GM12891 (cell line): ENCODE measurements at regions not wholly inside any gene's neighbourhood (a gene's known extent, or its start where the extent isn't known, plus 50 kb on each side); places are given as distances from the start of the nearest gene placed in this dataset.

ENCODE experiments used
- DNase-seq: peaks from one replicate; pipeline ENCODE4 v3.0.0; 2011; ENCODE audit warnings: low spot score; ENCODE audit not compliant: insufficient read length
- FAIRE-seq: peaks from 2 replicates; lab custom pipeline; 2011; peaks lifted over from hg19 to GRCh38; lab: Jason Lieb, UNC
- PAX5 ChIP-seq: IDR thresholded peaks from 2 replicates; pipeline ENCODE4 v1.6.1; 2011; ENCODE audit warnings: low read length, moderate library complexity, mild to moderate bottlenecking; ENCODE audit not compliant: insufficient read depth, severe bottlenecking
- POLR2A ChIP-seq: IDR thresholded peaks from 2 replicates; pipeline ENCODE4 v1.6.1; 2011; ENCODE audit warnings: low read depth, low read length, control low read depth
- POLR2AphosphoS5 ChIP-seq: IDR thresholded peaks from 2 replicates; pipeline ENCODE4 v1.6.1; 2011; ENCODE audit warnings: low read depth, low read length, control low read depth
- POU2F2 ChIP-seq: IDR thresholded peaks from 2 replicates; pipeline ENCODE4 v1.6.1; 2011; ENCODE audit warnings: low read depth, mild to moderate bottlenecking, control low read depth, low read length, moderate library complexity
- SPI1 ChIP-seq: IDR thresholded peaks from 2 replicates; pipeline ENCODE4 v1.6.1; 2011; ENCODE audit warnings: low read depth, low read length, control low read depth
- TAF1 ChIP-seq: IDR thresholded peaks from 2 replicates; pipeline ENCODE4 v1.6.1; 2011; ENCODE audit warnings: low read depth, low read length, control low read depth

DNA sequence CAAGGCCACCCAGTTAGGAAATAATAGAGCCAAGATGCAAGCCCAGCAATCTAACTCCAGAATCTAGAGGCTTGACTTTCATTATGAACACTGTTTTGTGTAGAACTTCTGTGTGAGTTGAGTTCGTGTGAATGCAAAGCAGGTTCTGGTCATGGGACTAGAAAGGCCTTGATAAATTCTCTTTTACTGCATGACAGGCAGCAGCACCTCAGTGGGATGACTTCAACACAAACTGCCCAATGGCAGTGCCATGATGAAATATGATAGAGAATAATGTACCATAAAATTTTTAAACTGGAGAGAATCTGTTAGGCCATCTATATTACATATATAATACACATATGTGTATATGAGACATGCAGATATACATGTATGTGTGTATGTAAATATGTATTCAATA lies 214.5 kb downstream of the KLF5 start:
- TF ChIP-seq POU2F2 = no peak
- no peak for TF ChIP-seq SPI1
- no peak for TF ChIP-seq PAX5
- no peak for TF ChIP-seq POLR2AphosphoS5
- no peak for TF ChIP-seq TAF1
- TF ChIP-seq POLR2A = no peak
- FAIRE-seq (no peak), DNase-seq (no peak)

DNA sequence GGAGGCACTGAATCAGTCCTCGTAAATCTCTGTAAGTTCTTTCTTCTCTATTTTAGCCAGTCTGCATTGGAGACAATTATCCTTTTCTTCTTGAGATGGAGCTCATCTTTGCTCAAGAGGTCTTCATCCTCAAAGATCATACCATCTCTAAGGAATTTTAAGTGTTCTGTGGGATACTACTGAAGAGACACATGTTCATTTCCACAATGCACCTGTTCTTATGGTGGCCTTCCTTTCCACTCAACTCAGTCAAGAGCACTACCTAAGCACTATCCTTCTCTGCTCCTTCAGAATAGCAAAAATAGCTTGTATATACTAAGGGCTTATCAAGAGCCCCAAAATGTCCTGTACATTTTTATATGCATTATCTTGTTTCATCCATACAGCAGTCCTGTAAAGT lies 214.0 kb downstream of the KLF5 start:
- DNase-seq (no peak), FAIRE-seq (no peak)
- TF ChIP-seq SPI1 = no peak
- TF ChIP-seq POLR2AphosphoS5 = no peak
- no peak for TF ChIP-seq PAX5
- TF ChIP-seq POU2F2 = no peak
- no peak for TF ChIP-seq POLR2A
- no peak for TF ChIP-seq TAF1

DNA sequence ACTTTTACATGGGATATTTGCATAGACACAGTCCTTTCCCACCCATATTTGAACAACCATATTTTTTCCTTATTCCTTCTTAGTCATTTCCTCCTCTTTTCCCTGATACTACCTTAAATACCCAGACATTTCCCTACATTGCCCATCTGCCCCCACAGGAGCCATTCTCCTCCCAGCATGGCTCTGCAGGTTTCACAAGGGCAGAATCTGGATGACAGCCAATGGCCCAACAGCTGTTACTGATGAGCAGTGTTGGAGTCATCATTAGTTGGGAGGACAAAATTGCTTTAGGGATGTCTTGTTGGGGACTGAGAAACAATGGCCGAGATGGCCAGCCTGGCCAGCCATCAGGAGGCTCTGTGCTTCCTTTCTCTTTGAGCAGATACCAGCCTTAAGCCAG lies 209.5 kb downstream of the KLF5 start:
- DNase-seq = no peak
- no peak for FAIRE-seq
- TF ChIP-seq POLR2A (no peak), POLR2AphosphoS5 (no peak), PAX5 (no peak), TAF1 (no peak), SPI1 (no peak), POU2F2 (no peak)

DNA sequence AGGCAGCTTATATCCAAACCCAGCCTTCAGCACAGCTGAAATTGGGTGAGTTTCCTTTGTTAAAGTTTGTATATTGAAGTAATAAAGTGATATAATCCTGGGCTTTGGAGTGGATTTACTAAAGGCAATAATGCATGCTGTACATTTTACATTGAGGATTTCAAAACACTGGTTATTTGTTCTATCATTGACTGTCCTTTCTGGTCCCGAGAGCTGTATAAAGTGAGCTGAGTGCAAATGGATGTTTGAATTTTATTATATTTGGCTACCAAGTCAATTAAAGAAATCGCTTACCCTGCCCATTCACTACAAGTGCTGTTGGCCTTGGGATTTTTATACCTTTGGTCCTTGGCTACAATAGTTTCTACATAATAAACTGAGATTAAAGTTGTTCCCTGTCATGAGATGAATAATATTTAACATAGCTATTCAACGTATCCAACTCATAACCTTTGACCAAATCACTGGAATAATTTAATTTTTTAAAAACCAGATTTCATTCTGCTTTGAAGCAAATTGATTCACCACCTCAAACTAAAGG lies 207.9 kb downstream of the KLF5 start:
- FAIRE-seq (no peak), DNase-seq (no peak)
- TF ChIP-seq PAX5 (no peak), POU2F2 (no peak), POLR2AphosphoS5 (no peak), TAF1 (no peak), POLR2A (no peak), SPI1 (no peak)

DNA sequence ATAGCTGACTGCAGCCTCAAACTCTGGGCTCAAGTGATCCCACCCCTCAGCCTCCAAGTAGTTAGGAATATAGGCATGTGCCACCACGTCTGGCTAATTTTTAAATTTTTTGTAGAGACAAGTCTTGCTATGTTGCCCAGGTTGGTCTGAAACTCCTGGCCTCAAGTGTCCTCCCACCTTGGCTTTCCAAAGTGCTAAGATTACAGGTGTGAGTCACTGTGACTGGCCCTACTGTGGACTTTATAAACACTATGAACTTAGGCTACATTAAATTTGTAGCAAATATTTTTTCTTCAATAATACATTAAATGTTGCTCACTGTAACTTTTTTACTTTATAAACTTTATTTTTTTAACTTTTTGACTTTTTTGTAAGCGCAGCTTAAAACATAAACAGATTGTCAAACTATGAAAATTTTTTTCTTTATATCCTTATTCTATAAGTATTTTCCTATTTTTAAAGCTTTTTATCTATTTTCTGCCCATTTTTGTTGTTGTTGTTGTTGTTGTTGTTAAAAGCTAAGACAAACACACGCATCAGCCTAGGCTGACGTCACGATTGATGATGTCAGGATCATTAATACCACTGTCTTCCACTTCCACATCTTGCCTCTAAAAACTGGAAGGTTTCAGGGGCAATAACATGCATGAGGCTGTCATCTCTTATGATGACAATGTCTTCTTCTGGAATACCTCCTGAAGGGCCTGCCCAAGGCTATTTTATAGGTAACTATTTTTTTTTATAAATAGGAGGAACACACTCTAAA lies 204.2 kb downstream of the KLF5 start:
- no peak for TF ChIP-seq SPI1
- no peak for TF ChIP-seq PAX5
- no peak for TF ChIP-seq TAF1
- TF ChIP-seq POLR2AphosphoS5 = no peak
- no peak for TF ChIP-seq POLR2A
- no peak for TF ChIP-seq POU2F2
- DNase-seq (no peak), FAIRE-seq (no peak)

DNA sequence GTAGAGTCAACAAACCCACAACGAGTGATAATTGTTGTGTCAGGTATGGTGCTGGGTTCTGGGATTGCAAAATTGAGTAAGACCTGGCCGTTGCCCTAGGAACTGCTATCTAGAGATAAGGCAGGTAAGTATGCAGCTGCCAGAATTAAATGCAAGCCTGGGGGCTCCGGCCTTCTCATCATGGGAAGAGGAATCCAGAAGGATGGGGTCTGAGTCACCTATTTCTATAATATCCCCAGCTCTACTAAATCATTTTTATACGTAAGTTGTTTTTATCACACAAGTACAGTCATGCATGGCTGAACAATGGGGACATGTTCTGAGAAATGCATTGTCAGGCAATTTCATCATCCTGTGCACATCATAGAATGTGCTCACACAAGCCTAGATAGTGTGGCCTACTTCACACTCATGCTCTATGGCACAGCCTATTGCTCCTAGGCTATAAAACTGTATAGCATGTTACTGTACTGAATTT lies 203.0 kb downstream of the KLF5 start:
- FAIRE-seq = no peak
- no peak for DNase-seq
- no peak for TF ChIP-seq PAX5

DNA sequence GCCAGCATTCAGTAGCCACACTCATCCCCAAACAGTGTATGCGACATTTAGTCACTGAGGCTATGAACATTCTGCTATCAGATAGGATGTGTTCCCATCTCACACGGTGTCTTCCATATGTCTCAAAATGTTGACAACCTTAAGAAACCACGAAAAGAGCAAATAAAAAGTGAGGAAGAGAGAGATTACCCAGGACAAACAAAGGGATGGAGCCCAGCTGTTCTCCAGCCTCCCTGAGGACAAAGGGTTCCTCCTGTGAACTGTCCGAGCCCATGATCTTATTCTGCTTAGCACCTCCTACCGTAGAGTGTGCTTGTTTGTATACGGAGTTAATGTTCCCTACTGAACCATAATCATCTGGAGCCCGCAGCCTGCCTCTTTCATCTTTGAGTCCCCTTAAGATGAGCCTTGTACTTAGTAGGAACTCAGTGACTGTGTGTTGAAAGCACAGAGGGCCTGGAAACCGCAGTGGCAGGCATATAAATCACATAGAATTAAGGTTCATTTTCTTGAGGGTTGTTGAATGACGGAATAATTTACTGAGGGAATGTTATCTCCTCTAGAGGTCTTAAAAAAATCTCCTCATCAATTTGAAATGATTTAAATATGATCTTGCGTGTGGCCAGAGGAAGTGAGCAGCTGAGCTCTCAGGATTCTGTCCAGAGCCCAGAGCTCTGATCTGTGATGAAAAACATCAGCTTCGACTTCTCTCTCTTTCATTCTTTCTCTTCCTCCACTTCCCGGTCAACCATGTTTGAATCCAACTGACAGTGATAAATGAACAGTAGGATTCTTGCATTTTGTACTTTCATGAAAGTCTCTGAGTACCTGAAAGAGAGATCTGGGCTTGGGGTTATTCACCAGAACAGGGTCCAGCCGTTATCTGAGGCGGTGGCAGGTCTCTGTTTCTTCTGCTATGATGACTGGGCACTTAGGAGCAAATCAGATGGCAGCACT lies 200.5 kb downstream of the KLF5 start:
- no peak for DNase-seq
- TF ChIP-seq SPI1 (no peak), POLR2AphosphoS5 (no peak), TAF1 (no peak), POU2F2 (no peak), POLR2A (no peak), PAX5 (no peak)
- no peak for FAIRE-seq

DNA sequence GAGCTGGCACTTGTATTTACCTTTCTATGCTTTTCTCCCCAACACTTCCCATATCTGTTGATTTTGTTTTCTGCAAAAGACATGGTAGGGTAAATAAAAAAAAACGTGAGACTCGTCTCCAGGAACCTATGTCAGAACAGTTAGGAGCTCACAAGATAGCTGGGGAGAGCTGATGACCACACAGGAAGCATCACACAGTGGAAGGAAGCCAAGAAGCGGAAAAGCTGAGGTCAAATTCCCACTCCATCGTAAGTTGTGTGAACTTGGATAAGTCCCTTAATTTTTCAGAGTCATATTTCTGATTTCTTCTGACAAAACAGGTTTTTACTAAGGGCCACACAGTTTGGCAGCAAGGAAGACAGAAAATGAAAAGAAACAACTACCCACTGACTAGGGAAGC lies 199.6 kb downstream of the KLF5 start:
- TF ChIP-seq SPI1 (no peak), POU2F2 (no peak), POLR2A (no peak), TAF1 (no peak), POLR2AphosphoS5 (no peak), PAX5 (no peak)
- FAIRE-seq = no peak
- no peak for DNase-seq

DNA sequence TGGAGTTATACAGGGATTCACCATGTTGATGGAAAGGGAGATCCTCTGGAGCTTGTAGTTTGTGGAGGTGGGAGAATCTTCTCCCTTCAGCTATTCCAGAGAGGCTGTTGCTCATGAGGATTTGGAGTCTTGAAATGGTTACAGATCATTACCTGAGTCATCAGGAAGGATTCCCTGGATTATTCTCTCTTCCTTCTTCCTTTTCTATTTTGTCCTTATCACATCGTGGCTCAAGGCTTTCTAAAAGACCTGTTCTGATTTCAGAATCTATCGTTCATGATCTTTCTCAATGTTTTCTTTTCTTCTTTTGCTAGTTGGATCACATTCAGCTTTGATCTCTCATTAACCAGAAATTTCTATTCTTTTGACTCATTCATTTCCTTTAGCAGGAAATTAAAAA lies 196.0 kb downstream of the KLF5 start:
- DNase-seq (no peak), FAIRE-seq (no peak)
- TF ChIP-seq TAF1 = no peak
- no peak for TF ChIP-seq POLR2AphosphoS5
- no peak for TF ChIP-seq POU2F2
- no peak for TF ChIP-seq SPI1
- no peak for TF ChIP-seq PAX5
- no peak for TF ChIP-seq POLR2A
